WTC11 (cell line): ENCODE measurements at regions not wholly inside any gene's neighbourhood (a gene's known extent, or its start where the extent isn't known, plus 50 kb on each side); places are given as distances from the start of the nearest gene placed in this dataset.

ENCODE experiments used
- SMAD4 ChIP-seq: sonication (generic); formaldehyde crosslinking; IDR thresholded peaks from 2 replicates; pipeline ENCODE4 v1.8.0; 2022; ENCODE audit warnings: mild to moderate bottlenecking, missing genetic modification reagents
- TF ChIP-seq, protein P1 (sequence below): sonication (generic); formaldehyde crosslinking; IDR thresholded peaks from 2 replicates; pipeline ENCODE4 v1.8.0; 2022; ENCODE audit warnings: mild to moderate bottlenecking, missing genetic modification reagents

DNA sequence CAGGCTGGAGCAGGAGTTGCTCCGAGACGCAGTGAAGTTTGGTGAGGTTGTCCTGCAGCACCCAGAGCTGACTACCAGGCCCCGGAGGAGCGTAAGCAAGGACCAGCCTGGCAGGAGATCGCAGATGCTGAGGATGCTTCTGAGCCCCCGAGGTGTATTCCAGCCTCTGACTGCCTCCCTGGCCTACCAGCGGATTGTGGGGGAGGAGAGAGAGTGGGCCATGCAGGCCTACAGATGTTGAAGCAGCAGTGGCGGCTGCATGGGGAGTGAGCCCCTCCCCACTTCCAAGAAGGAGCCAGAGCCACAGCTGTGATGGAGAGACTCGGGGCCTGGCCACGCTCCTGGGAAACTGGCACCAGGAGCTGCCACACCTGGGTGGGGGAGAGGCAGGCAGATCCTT lies 302.5 kb upstream of the PROK2 start:
- TF ChIP-seq SMAD4, result no peak
- TF ChIP-seq, protein P1, sequence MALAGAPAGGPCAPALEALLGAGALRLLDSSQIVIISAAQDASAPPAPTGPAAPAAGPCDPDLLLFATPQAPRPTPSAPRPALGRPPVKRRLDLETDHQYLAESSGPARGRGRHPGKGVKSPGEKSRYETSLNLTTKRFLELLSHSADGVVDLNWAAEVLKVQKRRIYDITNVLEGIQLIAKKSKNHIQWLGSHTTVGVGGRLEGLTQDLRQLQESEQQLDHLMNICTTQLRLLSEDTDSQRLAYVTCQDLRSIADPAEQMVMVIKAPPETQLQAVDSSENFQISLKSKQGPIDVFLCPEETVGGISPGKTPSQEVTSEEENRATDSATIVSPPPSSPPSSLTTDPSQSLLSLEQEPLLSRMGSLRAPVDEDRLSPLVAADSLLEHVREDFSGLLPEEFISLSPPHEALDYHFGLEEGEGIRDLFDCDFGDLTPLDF (CRISPR knock-in tag), result no peak
